Progenitor cell of endocrine pancreas (in vitro differentiated cells): ENCODE measurements at regions not wholly inside any gene's neighbourhood (a gene's known extent, or its start where the extent isn't known, plus 50 kb on each side); places are given as distances from the start of the nearest gene placed in this dataset.

ENCODE experiments used
- DNase-seq: peaks from one replicate; pipeline ENCODE4 v3.0.0; 2021; ENCODE audit warnings: low spot score; ENCODE audit not compliant: unreplicated experiment
- H3K27ac Mint-ChIP-seq: 2 replicates; pipeline ENCODE4 v1.8.0; 2021; ENCODE audit warnings: mild to moderate bottlenecking, moderate library complexity, mixed read lengths
- H3K27me3 Mint-ChIP-seq: 2 replicates; pipeline ENCODE4 v1.8.0; 2021; ENCODE audit warnings: mixed read lengths
- H3K36me3 Mint-ChIP-seq: 2 replicates; pipeline ENCODE4 v1.8.0; 2022; ENCODE audit warnings: mixed read lengths; ENCODE audit not compliant: insufficient read depth
- H3K4me1 Mint-ChIP-seq: 2 replicates; pipeline ENCODE4 v1.8.0; 2021; ENCODE audit warnings: low read depth, mixed read lengths
- H3K4me3 Mint-ChIP-seq: 2 replicates; pipeline ENCODE4 v1.8.0; 2021; ENCODE audit warnings: low read depth, mild to moderate bottlenecking, moderate library complexity, mixed read lengths
- H3K9me3 Mint-ChIP-seq: 2 replicates; pipeline ENCODE4 v1.8.0; 2021; ENCODE audit warnings: low read depth, mixed read lengths
- TF ChIP-seq, protein P1 (sequence below): fragments of 200-600 bp; sonication (generic); IDR thresholded peaks from one replicate; pipeline ENCODE4 v1.5.0; 2021; ENCODE audit warnings: antibody characterized with exemption, mild to moderate bottlenecking; ENCODE audit not compliant: unreplicated experiment

DNA sequence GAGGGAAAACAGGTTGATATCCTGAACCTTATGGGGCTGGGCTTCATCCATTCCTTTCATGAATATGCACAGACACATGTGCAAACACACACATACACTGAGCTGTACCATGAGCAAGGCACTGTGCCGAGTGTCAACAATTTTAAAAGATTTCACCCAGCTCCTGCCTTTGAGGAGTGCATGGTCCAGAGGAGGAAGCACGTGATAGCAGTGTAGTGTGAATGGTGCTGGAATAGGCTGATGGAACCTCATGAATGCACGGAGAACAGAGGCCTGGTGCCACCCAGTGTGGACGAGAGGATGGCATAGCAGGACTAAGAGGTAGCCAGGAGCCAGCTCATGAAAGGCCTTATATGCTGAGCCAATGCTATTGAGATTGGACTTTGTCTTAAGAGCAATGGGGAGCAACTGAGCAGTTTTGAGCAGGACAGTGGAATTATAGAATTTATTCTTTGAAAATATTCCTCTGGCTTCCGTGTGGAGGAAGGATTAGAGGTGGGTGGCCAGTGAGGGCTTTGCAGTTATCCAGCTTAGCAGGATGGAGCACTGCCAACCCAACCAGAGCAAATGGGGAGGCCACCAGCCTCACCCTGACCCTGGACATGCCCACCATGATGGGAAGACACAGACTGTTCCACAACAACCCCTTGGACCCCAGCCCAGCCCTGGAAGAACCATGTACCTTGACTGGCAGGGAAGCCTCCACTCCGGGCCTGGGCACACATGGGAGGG lies 84.4 kb downstream of the UNC5CL start:
- TF ChIP-seq, protein P1, sequence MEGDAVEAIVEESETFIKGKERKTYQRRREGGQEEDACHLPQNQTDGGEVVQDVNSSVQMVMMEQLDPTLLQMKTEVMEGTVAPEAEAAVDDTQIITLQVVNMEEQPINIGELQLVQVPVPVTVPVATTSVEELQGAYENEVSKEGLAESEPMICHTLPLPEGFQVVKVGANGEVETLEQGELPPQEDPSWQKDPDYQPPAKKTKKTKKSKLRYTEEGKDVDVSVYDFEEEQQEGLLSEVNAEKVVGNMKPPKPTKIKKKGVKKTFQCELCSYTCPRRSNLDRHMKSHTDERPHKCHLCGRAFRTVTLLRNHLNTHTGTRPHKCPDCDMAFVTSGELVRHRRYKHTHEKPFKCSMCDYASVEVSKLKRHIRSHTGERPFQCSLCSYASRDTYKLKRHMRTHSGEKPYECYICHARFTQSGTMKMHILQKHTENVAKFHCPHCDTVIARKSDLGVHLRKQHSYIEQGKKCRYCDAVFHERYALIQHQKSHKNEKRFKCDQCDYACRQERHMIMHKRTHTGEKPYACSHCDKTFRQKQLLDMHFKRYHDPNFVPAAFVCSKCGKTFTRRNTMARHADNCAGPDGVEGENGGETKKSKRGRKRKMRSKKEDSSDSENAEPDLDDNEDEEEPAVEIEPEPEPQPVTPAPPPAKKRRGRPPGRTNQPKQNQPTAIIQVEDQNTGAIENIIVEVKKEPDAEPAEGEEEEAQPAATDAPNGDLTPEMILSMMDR: no peak
- no peak overlapping the region for H3K27ac Mint-ChIP-seq
- no peaks in the 10 kb centered on the region for H3K27me3 Mint-ChIP-seq

GRCh38 chr6:40953486-40953885 lies 85.5 kb downstream of the UNC5CL start:
- H3K9me3 Mint-ChIP-seq: no peaks in the 10 kb centered on the region
- H3K36me3 Mint-ChIP-seq: no peaks in the 10 kb centered on the region
- H3K4me1 Mint-ChIP-seq: peaks cover 23% of the 10 kb centered on the region
- H3K27me3 Mint-ChIP-seq: no peaks in the 10 kb centered on the region
- TF ChIP-seq, protein P1: no peak
- no peak for DNase-seq
- no peak overlapping the region for H3K4me3 Mint-ChIP-seq
- H3K27ac Mint-ChIP-seq: no peak overlapping the region

More for the DNA sequence above, 84.4 kb downstream of the UNC5CL start:
- no peaks in the 10 kb centered on the region for H3K36me3 Mint-ChIP-seq
- no peak for DNase-seq
- H3K9me3 Mint-ChIP-seq: no peaks in the 10 kb centered on the region
- H3K4me3 Mint-ChIP-seq: no peak overlapping the region
- peaks cover 24% of the 10 kb centered on the region for H3K4me1 Mint-ChIP-seq

DNA sequence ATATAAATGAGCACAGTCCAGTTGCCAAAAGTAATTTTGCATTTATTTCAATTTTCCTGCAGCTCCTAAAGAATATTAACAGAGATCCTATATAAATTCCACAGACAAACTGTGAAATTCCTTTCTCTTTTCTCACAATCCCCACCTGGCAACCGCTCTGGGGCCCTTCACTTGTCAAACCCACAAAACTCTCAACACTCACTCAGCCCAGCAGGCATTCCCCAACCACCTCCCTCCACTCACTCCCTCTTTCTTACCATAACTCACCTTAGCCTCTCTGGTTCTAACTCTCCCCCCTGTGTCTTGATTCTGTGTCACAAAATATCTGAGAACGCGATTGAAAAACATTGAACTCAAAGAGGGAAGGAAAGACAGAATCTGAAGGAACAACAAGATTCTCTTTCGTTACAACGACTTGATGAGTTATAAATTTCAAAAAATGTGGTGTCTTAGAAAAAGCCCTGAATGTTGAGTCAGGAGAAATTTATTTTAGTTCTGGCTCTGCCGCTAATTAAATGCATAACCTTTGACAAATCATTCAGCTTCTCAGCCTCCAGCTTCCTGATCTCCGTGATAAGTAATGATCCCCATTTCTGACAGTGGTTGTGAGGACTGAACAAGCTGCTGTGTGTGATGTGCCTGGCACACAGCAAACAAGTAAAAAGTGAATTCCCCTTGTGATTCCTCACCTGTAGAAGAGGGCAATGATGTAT lies 87.9 kb downstream of the UNC5CL start:
- no peaks in the 10 kb centered on the region for H3K27me3 Mint-ChIP-seq
- peaks cover 15% of the 10 kb centered on the region for H3K4me1 Mint-ChIP-seq
- H3K27ac Mint-ChIP-seq: no peak overlapping the region
- no peaks in the 10 kb centered on the region for H3K36me3 Mint-ChIP-seq
- no peaks in the 10 kb centered on the region for H3K9me3 Mint-ChIP-seq
- TF ChIP-seq, protein P1: no peak
- no peak overlapping the region for H3K4me3 Mint-ChIP-seq
- no peak for DNase-seq

GRCh38 chr6:40948570-40948969 lies 90.5 kb downstream of the UNC5CL start:
- Mint-ChIP-seq H3K9me3 (no peaks in the 10 kb centered on the region), H3K27ac (no peak overlapping the region), H3K4me1 (peaks cover 15% of the 10 kb centered on the region), H3K27me3 (no peaks in the 10 kb centered on the region), H3K36me3 (no peaks in the 10 kb centered on the region), H3K4me3 (no peak overlapping the region)
- TF ChIP-seq, protein P1: no peak
- DNase-seq: no peak

DNA sequence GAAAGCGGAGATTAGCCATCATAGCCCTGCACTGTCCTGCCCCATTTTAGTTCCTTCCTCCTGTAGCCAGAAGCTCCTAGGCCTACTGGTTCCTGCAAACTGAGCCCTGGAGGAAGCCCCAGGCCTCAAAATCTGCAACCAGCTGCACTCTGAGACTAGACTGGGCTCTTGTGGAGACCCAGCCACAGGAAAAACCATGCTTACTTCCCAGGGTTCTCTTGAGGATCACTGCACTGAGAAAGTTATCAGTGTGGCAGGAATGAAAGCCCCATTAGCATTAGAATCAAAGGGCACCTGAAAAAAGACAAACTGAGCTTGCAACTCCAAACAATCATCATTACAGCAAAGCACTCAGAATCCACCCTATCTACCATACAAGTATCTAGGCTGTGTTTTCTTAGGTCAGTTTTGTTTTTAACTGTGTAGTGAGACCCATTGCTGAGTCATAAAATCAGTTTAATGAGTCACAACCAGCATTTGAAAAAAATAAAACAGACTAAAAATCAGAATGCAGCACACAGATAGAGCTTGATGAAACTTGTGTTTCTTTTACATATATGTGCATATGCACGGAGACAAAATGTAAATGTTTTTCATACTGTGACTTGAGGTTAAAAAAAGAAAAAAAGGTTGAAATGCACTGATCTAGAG lies 91.0 kb downstream of the UNC5CL start:
- Mint-ChIP-seq H3K4me1 (peaks cover 15% of the 10 kb centered on the region), H3K27ac (no peak overlapping the region), H3K4me3 (no peak overlapping the region), H3K36me3 (no peaks in the 10 kb centered on the region), H3K27me3 (no peaks in the 10 kb centered on the region), H3K9me3 (no peaks in the 10 kb centered on the region)
- no peak for DNase-seq
- TF ChIP-seq, protein P1: no peak
